GM12891 (cell line): ENCODE measurements at regions not wholly inside any gene's neighbourhood (a gene's known extent, or its start where the extent isn't known, plus 50 kb on each side); places are given as distances from the start of the nearest gene placed in this dataset.

Source experiments
- DNase-seq: peaks from one replicate; pipeline ENCODE4 v3.0.0; 2011; ENCODE audit warnings: low spot score; ENCODE audit not compliant: insufficient read length
- FAIRE-seq: peaks from 2 replicates; lab custom pipeline; 2011; peaks lifted over from hg19 to GRCh38; lab: Jason Lieb, UNC
- PAX5 ChIP-seq: IDR thresholded peaks from 2 replicates; pipeline ENCODE4 v1.6.1; 2011; ENCODE audit warnings: low read length, moderate library complexity, mild to moderate bottlenecking; ENCODE audit not compliant: insufficient read depth, severe bottlenecking
- POLR2A ChIP-seq: IDR thresholded peaks from 2 replicates; pipeline ENCODE4 v1.6.1; 2011; ENCODE audit warnings: low read depth, low read length, control low read depth
- POLR2AphosphoS5 ChIP-seq: IDR thresholded peaks from 2 replicates; pipeline ENCODE4 v1.6.1; 2011; ENCODE audit warnings: low read depth, low read length, control low read depth
- POU2F2 ChIP-seq: IDR thresholded peaks from 2 replicates; pipeline ENCODE4 v1.6.1; 2011; ENCODE audit warnings: low read depth, mild to moderate bottlenecking, control low read depth, low read length, moderate library complexity
- SPI1 ChIP-seq: IDR thresholded peaks from 2 replicates; pipeline ENCODE4 v1.6.1; 2011; ENCODE audit warnings: low read depth, low read length, control low read depth
- TAF1 ChIP-seq: IDR thresholded peaks from 2 replicates; pipeline ENCODE4 v1.6.1; 2011; ENCODE audit warnings: low read depth, low read length, control low read depth

GRCh38 chr6:92559611-92560010 is 859.7 kb downstream of the EPHA7 start:
- no peak for FAIRE-seq

GRCh38 chr6:92559003-92559402 is 860.4 kb downstream of the EPHA7 start:
- DNase-seq (no peak), FAIRE-seq (no peak)
- no peak for TF ChIP-seq SPI1
- no peak for TF ChIP-seq POLR2AphosphoS5
- TF ChIP-seq POLR2A, result no peak
- TF ChIP-seq PAX5, result no peak
- no peak for TF ChIP-seq TAF1

More at GRCh38 chr6:92559611-92560010, 859.7 kb downstream of the EPHA7 start:
- TF ChIP-seq TAF1 (no peak), POU2F2 (no peak), SPI1 (peak; percentile 32; the same call in 1 of the 2 replicates)
- no peak for DNase-seq

- FAIRE-seq (no peak), DNase-seq (no peak)
- TF ChIP-seq PAX5, result no peak
- no peak for TF ChIP-seq POLR2A
- no peak for TF ChIP-seq TAF1
- TF ChIP-seq POLR2AphosphoS5, result no peak
- no peak for TF ChIP-seq SPI1
- TF ChIP-seq POU2F2, result no peak
Measured at GRCh38 chr6:92550501-92550900, 868.9 kb downstream of the EPHA7 start.

- DNase-seq (no peak), FAIRE-seq (no peak)
- TF ChIP-seq POLR2AphosphoS5 (no peak), TAF1 (no peak), POLR2A (no peak), SPI1 (no peak), PAX5 (no peak), POU2F2 (no peak)
Measured at GRCh38 chr6:92545861-92546260, 873.5 kb downstream of the EPHA7 start.

GRCh38 chr6:92541448-92542060 is 877.8 kb downstream of the EPHA7 start:
- TF ChIP-seq POLR2AphosphoS5 (no peak), SPI1 (no peak), POLR2A (no peak), PAX5 (no peak), TAF1 (no peak), POU2F2 (no peak)
- DNase-seq (no peak), FAIRE-seq (no peak)

- FAIRE-seq (no peak), DNase-seq (no peak)
- TF ChIP-seq POU2F2 (no peak), POLR2AphosphoS5 (no peak), SPI1 (no peak), POLR2A (no peak), PAX5 (no peak), TAF1 (no peak)
Measured at GRCh38 chr6:92538926-92539325, 880.4 kb downstream of the EPHA7 start.

GRCh38 chr6:92538275-92538674 is 881.1 kb downstream of the EPHA7 start:
- no peak for FAIRE-seq

GRCh38 chr6:92534109-92534508 is 885.2 kb downstream of the EPHA7 start:
- FAIRE-seq, result no peak
- TF ChIP-seq PAX5 (no peak), POLR2AphosphoS5 (no peak), POLR2A (no peak), TAF1 (no peak), SPI1 (no peak), POU2F2 (no peak)
- DNase-seq, result no peak

More at GRCh38 chr6:92538275-92538674, 881.1 kb downstream of the EPHA7 start:
- DNase-seq, result no peak
- TF ChIP-seq POLR2AphosphoS5, result no peak
- TF ChIP-seq POU2F2, result no peak
- no peak for TF ChIP-seq PAX5
- TF ChIP-seq SPI1, result no peak
- TF ChIP-seq POLR2A, result no peak
- TF ChIP-seq TAF1, result no peak

GRCh38 chr6:92522589-92522988 is 896.8 kb downstream of the EPHA7 start:
- no peak for FAIRE-seq
- TF ChIP-seq PAX5, result no peak
- no peak for TF ChIP-seq POLR2AphosphoS5
- TF ChIP-seq TAF1, result no peak
- no peak for TF ChIP-seq POLR2A
- no peak for TF ChIP-seq SPI1
- TF ChIP-seq POU2F2, result no peak
- DNase-seq, result no peak

- FAIRE-seq (no peak), DNase-seq (no peak)
- TF ChIP-seq POU2F2 (no peak), SPI1 (no peak), POLR2A (no peak), POLR2AphosphoS5 (no peak), PAX5 (no peak), TAF1 (no peak)
Measured at GRCh38 chr6:92521553-92521952, 897.8 kb downstream of the EPHA7 start.

- DNase-seq (no peak), FAIRE-seq (no peak)
- TF ChIP-seq TAF1 (no peak), POLR2AphosphoS5 (no peak), POU2F2 (no peak), POLR2A (no peak), PAX5 (no peak), SPI1 (no peak)
Measured at GRCh38 chr6:92510137-92510536, 909.2 kb downstream of the EPHA7 start.

- TF ChIP-seq POU2F2 (no peak), POLR2AphosphoS5 (no peak), TAF1 (no peak), SPI1 (no peak), PAX5 (no peak), POLR2A (no peak)
- no peak for FAIRE-seq
- no peak for DNase-seq
Measured at GRCh38 chr6:92507552-92507951, 911.8 kb downstream of the EPHA7 start.
